Activated effector memory CD4-positive, alpha-beta T cell treated with Interleukin-2 at 50 U/mL for 16 hours (primary cell): ENCODE measurements at regions not wholly inside any gene's neighbourhood (a gene's known extent, or its start where the extent isn't known, plus 50 kb on each side); places are given as distances from the start of the nearest gene placed in this dataset.

ENCODE experiments used
- DNase-seq: peaks from one replicate; pipeline ENCODE4 v3.0.0-alpha.2; 2020

GRCh38 chr1:199682081-199682480 is 345.4 kb upstream of the NR5A2 start:
- no peak for DNase-seq

- DNase-seq, result no peak
Observed at GRCh38 chr1:199684686-199685273, 342.7 kb upstream of the NR5A2 start.

GRCh38 chr1:199685369-199685768 is 342.1 kb upstream of the NR5A2 start:
- no peak for DNase-seq

- DNase-seq, result no peak
Observed at GRCh38 chr1:199687321-199687720, 340.2 kb upstream of the NR5A2 start.

- DNase-seq, result no peak
Observed at GRCh38 chr1:199688133-199688676, 339.3 kb upstream of the NR5A2 start.

GRCh38 chr1:199688774-199689173 is 338.7 kb upstream of the NR5A2 start:
- no peak for DNase-seq

- DNase-seq, result no peak
Observed at GRCh38 chr1:199690496-199690895, 337.0 kb upstream of the NR5A2 start.

GRCh38 chr1:199691540-199691939 is 336.0 kb upstream of the NR5A2 start:
- no peak for DNase-seq

GRCh38 chr1:199693724-199694123 is 333.8 kb upstream of the NR5A2 start:
- no peak for DNase-seq

- no peak for DNase-seq
Observed at GRCh38 chr1:199696225-199696624, 331.3 kb upstream of the NR5A2 start.

GRCh38 chr1:199698222-199698621 is 329.3 kb upstream of the NR5A2 start:
- no peak for DNase-seq

GRCh38 chr1:199700551-199700950 is 327.0 kb upstream of the NR5A2 start:
- DNase-seq, result no peak

- no peak for DNase-seq
Observed at GRCh38 chr1:199701726-199702125, 325.8 kb upstream of the NR5A2 start.

GRCh38 chr1:199704231-199704630 is 323.3 kb upstream of the NR5A2 start:
- no peak for DNase-seq

- DNase-seq, result no peak
Observed at GRCh38 chr1:199705825-199706224, 321.7 kb upstream of the NR5A2 start.

- no peak for DNase-seq
Observed at GRCh38 chr1:199706826-199707606, 320.5 kb upstream of the NR5A2 start.

- DNase-seq, result no peak
Observed at GRCh38 chr1:199710974-199711373, 316.5 kb upstream of the NR5A2 start.

GRCh38 chr1:199716729-199717128 is 310.8 kb upstream of the NR5A2 start:
- DNase-seq, result no peak

- DNase-seq, result no peak
Observed at GRCh38 chr1:199719156-199719842, 308.2 kb upstream of the NR5A2 start.

- no peak for DNase-seq
Observed at GRCh38 chr1:199720496-199720895, 307.0 kb upstream of the NR5A2 start.

- DNase-seq, result no peak
Observed at GRCh38 chr1:199721001-199721400, 306.5 kb upstream of the NR5A2 start.

- DNase-seq, result no peak
Observed at GRCh38 chr1:199723250-199723956, 304.1 kb upstream of the NR5A2 start.

- DNase-seq, result no peak
Observed at GRCh38 chr1:199724049-199724448, 303.5 kb upstream of the NR5A2 start.
